HG02970 (cell line): ENCODE measurements at regions not wholly inside any gene's neighbourhood (a gene's known extent, or its start where the extent isn't known, plus 50 kb on each side); places are given as distances from the start of the nearest gene placed in this dataset.
"Not testable (repeated sequence)": the region's sequence is repeated elsewhere in the genome, so short reads cannot be mapped to it uniquely, and the experiment has no call there.

ENCODE experiments used
- ATAC-seq: cut with Tn5 transposase; IDR thresholded peaks from one replicate; pipeline ENCODE4 v1.9.1; 2021; ENCODE audit warnings: mild to moderate bottlenecking, moderate library complexity, moderate number of reproducible peaks; ENCODE audit not compliant: unreplicated experiment, low FRiP score

- not testable (repeated sequence) for ATAC-seq
These were observed 294.0 kb upstream of the NOTCH2NLA start for GRCh38 chr1:146522812-146523211.

GRCh38 chr1:146522345-146522744 lies 293.5 kb upstream of the NOTCH2NLA start:
- ATAC-seq, result not testable (repeated sequence)

GRCh38 chr1:146521804-146522203 lies 293.0 kb upstream of the NOTCH2NLA start:
- not testable (repeated sequence) for ATAC-seq

GRCh38 chr1:146513754-146514153 lies 284.9 kb upstream of the NOTCH2NLA start:
- not testable (repeated sequence) for ATAC-seq

GRCh38 chr1:146511047-146511777 lies 282.4 kb upstream of the NOTCH2NLA start:
- ATAC-seq, result not testable (repeated sequence)

- not testable (repeated sequence) for ATAC-seq
These were observed 281.6 kb upstream of the NOTCH2NLA start for GRCh38 chr1:146510248-146510983.

GRCh38 chr1:146504121-146504520 lies 275.3 kb upstream of the NOTCH2NLA start:
- ATAC-seq, result not testable (repeated sequence)

- not testable (repeated sequence) for ATAC-seq
These were observed 258.7 kb upstream of the NOTCH2NLA start for GRCh38 chr1:146487555-146487954.

- ATAC-seq, result not testable (repeated sequence)
These were observed 258.3 kb upstream of the NOTCH2NLA start for GRCh38 chr1:146487155-146487554.

- ATAC-seq, result not testable (repeated sequence)
These were observed 257.6 kb upstream of the NOTCH2NLA start for GRCh38 chr1:146486300-146487014.

GRCh38 chr1:146484195-146484594 lies 255.4 kb upstream of the NOTCH2NLA start:
- not testable (repeated sequence) for ATAC-seq

- ATAC-seq, result not testable (repeated sequence)
These were observed 250.4 kb upstream of the NOTCH2NLA start for GRCh38 chr1:146479188-146479587.

GRCh38 chr1:146478125-146478720 lies 249.4 kb upstream of the NOTCH2NLA start:
- ATAC-seq, result not testable (repeated sequence)

GRCh38 chr1:146475086-146475485 lies 246.3 kb upstream of the NOTCH2NLA start:
- ATAC-seq, result not testable (repeated sequence)

- ATAC-seq, result not testable (repeated sequence)
These were observed 245.4 kb upstream of the NOTCH2NLA start for GRCh38 chr1:146474216-146474615.

- not testable (repeated sequence) for ATAC-seq
These were observed 243.5 kb upstream of the NOTCH2NLA start for GRCh38 chr1:146472192-146472861.

GRCh38 chr1:146459939-146460338 lies 231.1 kb upstream of the NOTCH2NLA start:
- not testable (repeated sequence) for ATAC-seq

- not testable (repeated sequence) for ATAC-seq
These were observed 230.5 kb upstream of the NOTCH2NLA start for GRCh38 chr1:146459308-146459707.

- not testable (repeated sequence) for ATAC-seq
These were observed 220.0 kb upstream of the NOTCH2NLA start for GRCh38 chr1:146448877-146449246.
